ENCODE measurements at regions not wholly inside any gene's neighbourhood (a gene's known extent, or its start where the extent isn't known, plus 50 kb on each side); places are given as distances from the start of the nearest gene placed in this dataset.

DNA sequence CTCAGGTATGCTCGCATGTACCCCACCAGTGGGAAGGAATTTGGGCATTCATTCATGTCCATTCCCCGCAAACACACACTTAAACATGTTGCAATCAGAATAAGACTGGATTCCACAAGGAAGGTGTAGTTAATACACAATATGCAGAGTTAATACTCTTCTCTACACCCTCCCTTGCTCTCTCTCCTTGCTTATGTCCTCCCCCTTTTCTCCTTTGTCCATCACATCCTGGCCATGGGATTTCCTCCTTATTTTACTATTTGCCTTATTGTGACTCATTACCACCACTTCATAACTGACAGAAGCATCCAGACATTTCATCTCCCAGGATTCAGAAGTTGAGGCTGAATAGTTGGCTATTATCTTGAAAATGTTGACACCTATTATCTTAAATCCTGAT is 473.8 kb upstream of the SPHKAP start:
- DNase-seq (ENCODE audit: low read depth, low spot score) (no peak), FAIRE-seq (no peak)
- Histone ChIP-seq H3K9me3 (replicated peaks; ENCODE audit: control insufficient read depth, insufficient read depth, low read length) (no peaks in the 10 kb centered on the region), H3K4me2 (ENCODE audit: insufficient read depth, low read length) (no peak overlapping the region), H3K36me3 (ENCODE audit: control insufficient read depth in 2 of 2, extremely low read depth in 1 of 2, insufficient read depth in 2 of 2, low read length in 2 of 2) (no peaks in the 10 kb centered on the region), H3K27ac (ENCODE audit: insufficient read depth, low read depth, low read length) (no peak overlapping the region), H3K9ac (replicated peaks; ENCODE audit: extremely low read depth, insufficient read depth, low read length) (no peak overlapping the region), H3K27me3 (ENCODE audit: control insufficient read depth in 2 of 2, insufficient read depth in 2 of 2, low read length in 2 of 2) (no peaks in the 10 kb centered on the region), H2AFZ (ENCODE audit: low read depth, low read length) (no peak overlapping the region), H4K20me1 (replicated peaks; ENCODE audit: control insufficient read depth, extremely low read depth, insufficient read depth, low read length) (no peaks in the 10 kb centered on the region), H3K9me1 (replicated peaks; ENCODE audit: control insufficient read depth, extremely low read depth, insufficient read depth, low read length) (no peaks in the 10 kb centered on the region), H3K4me1 (ENCODE audit: control insufficient read depth, extremely low read depth, insufficient read depth, low read length) (no peaks in the 10 kb centered on the region), H3K79me2 (ENCODE audit: control insufficient read depth, insufficient read depth, low read length) (no peaks in the 10 kb centered on the region), H3K4me3 (replicated peaks in 1 of 3; ENCODE audit: insufficient read depth in 1 of 3, low read depth in 1 of 3, low read length in 3 of 3) (no peak overlapping the region)
- dilution Hi-C loops (cut with MboI; ENCODE audit: extremely low pct_ligation_motif_present, low sequenced_read_pairs) (no loop called here), intact Hi-C loops (cut with micrococcal nuclease) (no loop called here)
- POLR2A ChIA-PET: no interaction called here
- TF ChIP-seq FOS (IDR thresholded peaks at IDR 0.05; ENCODE audit: borderline replicate concordance, insufficient read depth, low read length) (no peak), EZH2 (IDR thresholded peaks at IDR 0.05; ENCODE audit: borderline replicate concordance, low read depth, low read length, severe bottlenecking) (no peak), POLR2A (IDR thresholded peaks at IDR 0.05; ENCODE audit: low read depth, low read length) (no peak), MYC (IDR thresholded peaks at IDR 0.05; ENCODE audit: low read depth, low read length) (no peak), JUN (IDR thresholded peaks at IDR 0.05; ENCODE audit: borderline replicate concordance, insufficient read depth, insufficient read length, low read depth) (no peak), GATA2 (IDR thresholded peaks at IDR 0.05; ENCODE audit: insufficient read depth, insufficient read length, low read depth, low read length) (no peak), POLR2AphosphoS5 (IDR thresholded peaks at IDR 0.05; ENCODE audit: insufficient read depth, low read depth, low read length) (no peak)
- TF ChIP-seq, protein P1, sequence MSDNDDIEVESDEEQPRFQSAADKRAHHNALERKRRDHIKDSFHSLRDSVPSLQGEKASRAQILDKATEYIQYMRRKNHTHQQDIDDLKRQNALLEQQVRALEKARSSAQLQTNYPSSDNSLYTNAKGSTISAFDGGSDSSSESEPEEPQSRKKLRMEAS (IDR thresholded peaks at IDR 0.05; ENCODE audit: insufficient read depth, insufficient read length): no peak
- TF ChIP-seq, protein P2, sequence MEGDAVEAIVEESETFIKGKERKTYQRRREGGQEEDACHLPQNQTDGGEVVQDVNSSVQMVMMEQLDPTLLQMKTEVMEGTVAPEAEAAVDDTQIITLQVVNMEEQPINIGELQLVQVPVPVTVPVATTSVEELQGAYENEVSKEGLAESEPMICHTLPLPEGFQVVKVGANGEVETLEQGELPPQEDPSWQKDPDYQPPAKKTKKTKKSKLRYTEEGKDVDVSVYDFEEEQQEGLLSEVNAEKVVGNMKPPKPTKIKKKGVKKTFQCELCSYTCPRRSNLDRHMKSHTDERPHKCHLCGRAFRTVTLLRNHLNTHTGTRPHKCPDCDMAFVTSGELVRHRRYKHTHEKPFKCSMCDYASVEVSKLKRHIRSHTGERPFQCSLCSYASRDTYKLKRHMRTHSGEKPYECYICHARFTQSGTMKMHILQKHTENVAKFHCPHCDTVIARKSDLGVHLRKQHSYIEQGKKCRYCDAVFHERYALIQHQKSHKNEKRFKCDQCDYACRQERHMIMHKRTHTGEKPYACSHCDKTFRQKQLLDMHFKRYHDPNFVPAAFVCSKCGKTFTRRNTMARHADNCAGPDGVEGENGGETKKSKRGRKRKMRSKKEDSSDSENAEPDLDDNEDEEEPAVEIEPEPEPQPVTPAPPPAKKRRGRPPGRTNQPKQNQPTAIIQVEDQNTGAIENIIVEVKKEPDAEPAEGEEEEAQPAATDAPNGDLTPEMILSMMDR (IDR thresholded peaks at IDR 0.05; ENCODE audit: extremely low read depth in 1 of 2, insufficient read depth in 1 of 2, low read depth in 1 of 2, low read length in 2 of 2): no peak
- CTCF ChIA-PET: no interaction called here
- BruUV-seq (replicated peaks): no TSS peak

Measured in endothelial cell of umbilical vein (primary cell).